ENCODE measurements at regions not wholly inside any gene's neighbourhood (a gene's known extent, or its start where the extent isn't known, plus 50 kb on each side); places are given as distances from the start of the nearest gene placed in this dataset.

- DNase-seq = no peak
These were observed 58.2 kb upstream of the LMO1 start for GRCh38 chr11:8321876-8322275.

- DNase-seq = no peak
These were observed 56.4 kb upstream of the LMO1 start for GRCh38 chr11:8320076-8320475.

- DNase-seq = no peak
These were observed 54.9 kb upstream of the LMO1 start for GRCh38 chr11:8318536-8318935.

- no peak for DNase-seq
These were observed 53.5 kb upstream of the LMO1 start for GRCh38 chr11:8317159-8317558.

GRCh38 chr11:8315954-8316353, 52.3 kb upstream of the LMO1 start:
- DNase-seq = no peak

- DNase-seq = no peak
These were observed 51.8 kb upstream of the LMO1 start for GRCh38 chr11:8315463-8315862.

- no peak for DNase-seq
These were observed 51.2 kb upstream of the LMO1 start for GRCh38 chr11:8314916-8315315.

- DNase-seq = no peak
These were observed 49.9 kb upstream of the LMO1 start for GRCh38 chr11:8313504-8314090.

Data from NCI-H510A (cell line).